GM23338 (cell line): ENCODE measurements at regions not wholly inside any gene's neighbourhood (a gene's known extent, or its start where the extent isn't known, plus 50 kb on each side); places are given as distances from the start of the nearest gene placed in this dataset.

Experiments used
- ATAC-seq: fragments of 200-7000 bp; cut with Tn5 transposase; 3 replicates; pipeline ENCODE4 v1.9.1; 2020
- DNase-seq: peaks from one replicate; pipeline ENCODE4 v3.0.0-alpha.2; 2015; ENCODE audit warnings: low spot score
- H2AFZ ChIP-seq: fragments of 200-600 bp; sonication (generic); 2 replicates; pipeline ENCODE4 v1.8.0; 2016; ENCODE audit warnings: antibody characterized with exemption, mild to moderate bottlenecking, moderate library complexity
- H3F3A ChIP-seq: fragments of 200-600 bp; sonication (generic); replicated peaks from 2 replicates; pipeline ENCODE4 v1.8.0; 2017; ENCODE audit warnings: antibody characterized with exemption, mixed run types, low read depth
- H3K27ac ChIP-seq: fragments of 200-600 bp; sonication (generic); 2 replicates; pipeline ENCODE4 v1.6.1; 2016; ENCODE audit warnings: low read depth
- H3K27me3 ChIP-seq: fragments of 200-600 bp; sonication (generic); 2 replicates; pipeline ENCODE4 v1.8.0; 2016; ENCODE audit warnings: mild to moderate bottlenecking, mixed run types, moderate library complexity; ENCODE audit not compliant: insufficient read depth
- H3K36me3 ChIP-seq: fragments of 200-600 bp; sonication (generic); 2 replicates; pipeline ENCODE4 v1.8.0; 2016; ENCODE audit warnings: mild to moderate bottlenecking; ENCODE audit not compliant: insufficient read depth
- H3K4me1 ChIP-seq: fragments of 200-600 bp; sonication (generic); 2 replicates; pipeline ENCODE4 v1.8.0; 2016; ENCODE audit warnings: mild to moderate bottlenecking, moderate library complexity; ENCODE audit not compliant: insufficient read depth
- H3K4me2 ChIP-seq: fragments of 200-600 bp; sonication (generic); 2 replicates; pipeline ENCODE4 v1.7.1; 2017; ENCODE audit warnings: mixed run types
- H3K4me3 ChIP-seq: fragments of 200-600 bp; sonication (generic); 2 replicates; pipeline ENCODE4 v1.6.1; 2016; ENCODE audit warnings: mixed run types
- H3K79me2 ChIP-seq: fragments of 200-600 bp; sonication (generic); replicated peaks from 2 replicates; pipeline ENCODE4 v1.8.0; 2017; ENCODE audit warnings: mild to moderate bottlenecking; ENCODE audit not compliant: insufficient read depth
- H3K9me2 ChIP-seq: fragments of 200-600 bp; sonication (generic); 2 replicates; pipeline ENCODE4 v1.8.0; 2017; ENCODE audit not compliant: insufficient read depth
- H4K20me1 ChIP-seq: fragments of 200-600 bp; sonication (generic); replicated peaks from 2 replicates; pipeline ENCODE4 v1.8.0; 2017; ENCODE audit warnings: mild to moderate bottlenecking; ENCODE audit not compliant: insufficient read depth
- H3K27ac Mint-ChIP-seq: 2 replicates; pipeline ENCODE4 v1.8.0; 2020; ENCODE audit warnings: inconsistent platforms, mild to moderate bottlenecking, moderate library complexity, mixed read lengths
- H3K27me3 Mint-ChIP-seq: 3 replicates; pipeline ENCODE4 v1.8.0; 2022; ENCODE audit warnings: low read depth, mild to moderate bottlenecking, moderate library complexity, mixed read lengths, inconsistent platforms; ENCODE audit not compliant: insufficient read depth, poor library complexity
- H3K36me3 Mint-ChIP-seq: 3 replicates; pipeline ENCODE4 v1.8.0; 2021; ENCODE audit warnings: low read depth, mild to moderate bottlenecking, inconsistent platforms, moderate library complexity, mixed read lengths
- H3K4me1 Mint-ChIP-seq: 3 replicates; pipeline ENCODE4 v1.8.0; 2020; ENCODE audit warnings: mild to moderate bottlenecking, inconsistent platforms, mixed read lengths
- H3K4me3 Mint-ChIP-seq: 3 replicates; pipeline ENCODE4 v1.8.0; 2021; ENCODE audit warnings: moderate library complexity, mild to moderate bottlenecking, inconsistent platforms, mixed read lengths
- H3K9me3 Mint-ChIP-seq: 3 replicates; pipeline ENCODE4 v1.8.0; 2020; ENCODE audit warnings: moderate library complexity, mild to moderate bottlenecking, inconsistent platforms, mixed read lengths
- CREB1 ChIP-seq: fragments of 250-450 bp; sonication (Bioruptor Pico); IDR thresholded peaks from 2 replicates; pipeline ENCODE4 v1.5.0; 2020; ENCODE audit warnings: low read depth, mild to moderate bottlenecking, moderate library complexity
- EZH2 ChIP-seq: fragments of 200-600 bp; sonication (generic); IDR thresholded peaks from one replicate; pipeline ENCODE4 v1.8.0; 2017; ENCODE audit warnings: antibody characterized with exemption, mild to moderate bottlenecking, low read depth; ENCODE audit not compliant: unreplicated experiment
- EZH2phosphoT487 ChIP-seq: fragments of 200-600 bp; sonication (generic); IDR thresholded peaks from one replicate; pipeline ENCODE4 v1.8.1; 2018; ENCODE audit warnings: antibody characterized with exemption; ENCODE audit not compliant: unreplicated experiment
- NANOG ChIP-seq: IDR thresholded peaks from 2 replicates; pipeline ENCODE4 v1.6.1; 2016; ENCODE audit warnings: antibody characterized with exemption, borderline replicate concordance
- POLR2AphosphoS5 ChIP-seq: IDR thresholded peaks from 2 replicates; pipeline ENCODE4 v1.6.1; 2016; ENCODE audit warnings: antibody characterized with exemption, low read depth
- STAT1 ChIP-seq: IDR thresholded peaks from one replicate; pipeline ENCODE4 v1.6.1; 2016; ENCODE audit warnings: antibody characterized with exemption; ENCODE audit not compliant: unreplicated experiment
- ZNF114 ChIP-seq: fragments of 250-450 bp; sonication (Bioruptor Pico); IDR thresholded peaks from 2 replicates; pipeline ENCODE4 v1.5.0; 2020; ENCODE audit warnings: mild to moderate bottlenecking, moderate library complexity
- ZNF331 ChIP-seq: fragments of 250-450 bp; sonication (Bioruptor Pico); IDR thresholded peaks from 2 replicates; pipeline ENCODE4 v1.5.0; 2020; ENCODE audit warnings: low read depth, mild to moderate bottlenecking, moderate library complexity
- TF ChIP-seq, protein P1 (sequence below): IDR thresholded peaks from one replicate; pipeline ENCODE4 v1.6.1; 2018; ENCODE audit warnings: antibody characterized with exemption; ENCODE audit not compliant: unreplicated experiment
- TF ChIP-seq, protein P2 (sequence below): IDR thresholded peaks from 2 replicates; pipeline ENCODE4 v1.6.1; 2016; ENCODE audit warnings: antibody characterized with exemption
- TF ChIP-seq, protein P3 (sequence below): fragments of 250-450 bp; sonication (Bioruptor Pico); IDR thresholded peaks from 2 replicates; pipeline ENCODE4 v1.5.0; 2020; ENCODE audit warnings: mild to moderate bottlenecking, moderate library complexity
- TF ChIP-seq, protein P4 (sequence below), 2 experiments: fragments of 200-600 bp in 1 of 2; sonication (generic) in 1 of 2; conservative IDR thresholded peaks; 2 replicates each; pipeline versions ENCODE4 v1.5.1 to v1.6.1; 2016 to 2017; ENCODE audit warnings: antibody characterized with exemption in 2 of 2, low read depth in 2 of 2, mild to moderate bottlenecking in 2 of 2, moderate library complexity in 1 of 2

DNA sequence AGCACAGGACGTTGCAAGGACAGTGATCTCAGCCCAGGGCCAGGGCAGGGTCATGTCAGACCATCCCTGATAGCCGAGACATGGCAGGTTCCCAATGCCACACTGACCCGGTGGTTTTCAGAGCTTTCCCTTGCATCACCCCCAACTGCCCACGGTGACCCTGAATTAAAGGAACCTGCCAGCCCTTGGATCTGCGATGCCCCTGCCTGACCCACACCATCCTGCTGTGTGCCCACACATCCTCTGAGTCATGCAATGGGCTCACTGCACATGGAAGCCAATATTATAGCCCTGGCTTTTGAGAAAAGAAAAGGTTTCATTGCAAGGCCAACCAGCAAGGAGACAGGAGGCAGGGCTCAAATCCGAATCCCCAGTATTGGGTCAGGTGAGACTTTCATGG lies 132.6 kb upstream of the CST7 start:
- H3K9me3 Mint-ChIP-seq, result peaks cover 4% of the 10 kb centered on the region; the same call in 2 of the 3 replicates
- Histone ChIP-seq H3K27ac (no peak overlapping the region), H3K79me2 (no peaks in the 10 kb centered on the region), H4K20me1 (no peaks in the 10 kb centered on the region), H3K36me3 (no peaks in the 10 kb centered on the region), H3K27me3 (no peaks in the 10 kb centered on the region), H3K4me1 (no peaks in the 10 kb centered on the region), H3F3A (no peaks in the 10 kb centered on the region), H3K4me3 (no peak overlapping the region), H3K9me2 (no peaks in the 10 kb centered on the region), H2AFZ (no peak overlapping the region), H3K4me2 (no peak overlapping the region)
- peaks cover 20% of the 10 kb centered on the region for H3K27me3 Mint-ChIP-seq
- H3K4me3 Mint-ChIP-seq, result no peak overlapping the region
- H3K4me1 Mint-ChIP-seq, result no peaks in the 10 kb centered on the region
- H3K36me3 Mint-ChIP-seq, result no peaks in the 10 kb centered on the region
- DNase-seq (no peak), ATAC-seq (no peak)
- H3K27ac Mint-ChIP-seq, result no peak overlapping the region
- TF ChIP-seq ZNF331 (CRISPR knock-in tag), result no peak
- no peak for TF ChIP-seq NANOG
- TF ChIP-seq ZNF114 (CRISPR knock-in tag), result no peak
- TF ChIP-seq, protein P1, sequence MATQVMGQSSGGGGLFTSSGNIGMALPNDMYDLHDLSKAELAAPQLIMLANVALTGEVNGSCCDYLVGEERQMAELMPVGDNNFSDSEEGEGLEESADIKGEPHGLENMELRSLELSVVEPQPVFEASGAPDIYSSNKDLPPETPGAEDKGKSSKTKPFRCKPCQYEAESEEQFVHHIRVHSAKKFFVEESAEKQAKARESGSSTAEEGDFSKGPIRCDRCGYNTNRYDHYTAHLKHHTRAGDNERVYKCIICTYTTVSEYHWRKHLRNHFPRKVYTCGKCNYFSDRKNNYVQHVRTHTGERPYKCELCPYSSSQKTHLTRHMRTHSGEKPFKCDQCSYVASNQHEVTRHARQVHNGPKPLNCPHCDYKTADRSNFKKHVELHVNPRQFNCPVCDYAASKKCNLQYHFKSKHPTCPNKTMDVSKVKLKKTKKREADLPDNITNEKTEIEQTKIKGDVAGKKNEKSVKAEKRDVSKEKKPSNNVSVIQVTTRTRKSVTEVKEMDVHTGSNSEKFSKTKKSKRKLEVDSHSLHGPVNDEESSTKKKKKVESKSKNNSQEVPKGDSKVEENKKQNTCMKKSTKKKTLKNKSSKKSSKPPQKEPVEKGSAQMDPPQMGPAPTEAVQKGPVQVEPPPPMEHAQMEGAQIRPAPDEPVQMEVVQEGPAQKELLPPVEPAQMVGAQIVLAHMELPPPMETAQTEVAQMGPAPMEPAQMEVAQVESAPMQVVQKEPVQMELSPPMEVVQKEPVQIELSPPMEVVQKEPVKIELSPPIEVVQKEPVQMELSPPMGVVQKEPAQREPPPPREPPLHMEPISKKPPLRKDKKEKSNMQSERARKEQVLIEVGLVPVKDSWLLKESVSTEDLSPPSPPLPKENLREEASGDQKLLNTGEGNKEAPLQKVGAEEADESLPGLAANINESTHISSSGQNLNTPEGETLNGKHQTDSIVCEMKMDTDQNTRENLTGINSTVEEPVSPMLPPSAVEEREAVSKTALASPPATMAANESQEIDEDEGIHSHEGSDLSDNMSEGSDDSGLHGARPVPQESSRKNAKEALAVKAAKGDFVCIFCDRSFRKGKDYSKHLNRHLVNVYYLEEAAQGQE, result no peak
- TF ChIP-seq, protein P2, sequence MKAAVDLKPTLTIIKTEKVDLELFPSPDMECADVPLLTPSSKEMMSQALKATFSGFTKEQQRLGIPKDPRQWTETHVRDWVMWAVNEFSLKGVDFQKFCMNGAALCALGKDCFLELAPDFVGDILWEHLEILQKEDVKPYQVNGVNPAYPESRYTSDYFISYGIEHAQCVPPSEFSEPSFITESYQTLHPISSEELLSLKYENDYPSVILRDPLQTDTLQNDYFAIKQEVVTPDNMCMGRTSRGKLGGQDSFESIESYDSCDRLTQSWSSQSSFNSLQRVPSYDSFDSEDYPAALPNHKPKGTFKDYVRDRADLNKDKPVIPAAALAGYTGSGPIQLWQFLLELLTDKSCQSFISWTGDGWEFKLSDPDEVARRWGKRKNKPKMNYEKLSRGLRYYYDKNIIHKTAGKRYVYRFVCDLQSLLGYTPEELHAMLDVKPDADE, result no peak
- no peak for TF ChIP-seq EZH2
- TF ChIP-seq STAT1, result no peak
- TF ChIP-seq, protein P3, sequence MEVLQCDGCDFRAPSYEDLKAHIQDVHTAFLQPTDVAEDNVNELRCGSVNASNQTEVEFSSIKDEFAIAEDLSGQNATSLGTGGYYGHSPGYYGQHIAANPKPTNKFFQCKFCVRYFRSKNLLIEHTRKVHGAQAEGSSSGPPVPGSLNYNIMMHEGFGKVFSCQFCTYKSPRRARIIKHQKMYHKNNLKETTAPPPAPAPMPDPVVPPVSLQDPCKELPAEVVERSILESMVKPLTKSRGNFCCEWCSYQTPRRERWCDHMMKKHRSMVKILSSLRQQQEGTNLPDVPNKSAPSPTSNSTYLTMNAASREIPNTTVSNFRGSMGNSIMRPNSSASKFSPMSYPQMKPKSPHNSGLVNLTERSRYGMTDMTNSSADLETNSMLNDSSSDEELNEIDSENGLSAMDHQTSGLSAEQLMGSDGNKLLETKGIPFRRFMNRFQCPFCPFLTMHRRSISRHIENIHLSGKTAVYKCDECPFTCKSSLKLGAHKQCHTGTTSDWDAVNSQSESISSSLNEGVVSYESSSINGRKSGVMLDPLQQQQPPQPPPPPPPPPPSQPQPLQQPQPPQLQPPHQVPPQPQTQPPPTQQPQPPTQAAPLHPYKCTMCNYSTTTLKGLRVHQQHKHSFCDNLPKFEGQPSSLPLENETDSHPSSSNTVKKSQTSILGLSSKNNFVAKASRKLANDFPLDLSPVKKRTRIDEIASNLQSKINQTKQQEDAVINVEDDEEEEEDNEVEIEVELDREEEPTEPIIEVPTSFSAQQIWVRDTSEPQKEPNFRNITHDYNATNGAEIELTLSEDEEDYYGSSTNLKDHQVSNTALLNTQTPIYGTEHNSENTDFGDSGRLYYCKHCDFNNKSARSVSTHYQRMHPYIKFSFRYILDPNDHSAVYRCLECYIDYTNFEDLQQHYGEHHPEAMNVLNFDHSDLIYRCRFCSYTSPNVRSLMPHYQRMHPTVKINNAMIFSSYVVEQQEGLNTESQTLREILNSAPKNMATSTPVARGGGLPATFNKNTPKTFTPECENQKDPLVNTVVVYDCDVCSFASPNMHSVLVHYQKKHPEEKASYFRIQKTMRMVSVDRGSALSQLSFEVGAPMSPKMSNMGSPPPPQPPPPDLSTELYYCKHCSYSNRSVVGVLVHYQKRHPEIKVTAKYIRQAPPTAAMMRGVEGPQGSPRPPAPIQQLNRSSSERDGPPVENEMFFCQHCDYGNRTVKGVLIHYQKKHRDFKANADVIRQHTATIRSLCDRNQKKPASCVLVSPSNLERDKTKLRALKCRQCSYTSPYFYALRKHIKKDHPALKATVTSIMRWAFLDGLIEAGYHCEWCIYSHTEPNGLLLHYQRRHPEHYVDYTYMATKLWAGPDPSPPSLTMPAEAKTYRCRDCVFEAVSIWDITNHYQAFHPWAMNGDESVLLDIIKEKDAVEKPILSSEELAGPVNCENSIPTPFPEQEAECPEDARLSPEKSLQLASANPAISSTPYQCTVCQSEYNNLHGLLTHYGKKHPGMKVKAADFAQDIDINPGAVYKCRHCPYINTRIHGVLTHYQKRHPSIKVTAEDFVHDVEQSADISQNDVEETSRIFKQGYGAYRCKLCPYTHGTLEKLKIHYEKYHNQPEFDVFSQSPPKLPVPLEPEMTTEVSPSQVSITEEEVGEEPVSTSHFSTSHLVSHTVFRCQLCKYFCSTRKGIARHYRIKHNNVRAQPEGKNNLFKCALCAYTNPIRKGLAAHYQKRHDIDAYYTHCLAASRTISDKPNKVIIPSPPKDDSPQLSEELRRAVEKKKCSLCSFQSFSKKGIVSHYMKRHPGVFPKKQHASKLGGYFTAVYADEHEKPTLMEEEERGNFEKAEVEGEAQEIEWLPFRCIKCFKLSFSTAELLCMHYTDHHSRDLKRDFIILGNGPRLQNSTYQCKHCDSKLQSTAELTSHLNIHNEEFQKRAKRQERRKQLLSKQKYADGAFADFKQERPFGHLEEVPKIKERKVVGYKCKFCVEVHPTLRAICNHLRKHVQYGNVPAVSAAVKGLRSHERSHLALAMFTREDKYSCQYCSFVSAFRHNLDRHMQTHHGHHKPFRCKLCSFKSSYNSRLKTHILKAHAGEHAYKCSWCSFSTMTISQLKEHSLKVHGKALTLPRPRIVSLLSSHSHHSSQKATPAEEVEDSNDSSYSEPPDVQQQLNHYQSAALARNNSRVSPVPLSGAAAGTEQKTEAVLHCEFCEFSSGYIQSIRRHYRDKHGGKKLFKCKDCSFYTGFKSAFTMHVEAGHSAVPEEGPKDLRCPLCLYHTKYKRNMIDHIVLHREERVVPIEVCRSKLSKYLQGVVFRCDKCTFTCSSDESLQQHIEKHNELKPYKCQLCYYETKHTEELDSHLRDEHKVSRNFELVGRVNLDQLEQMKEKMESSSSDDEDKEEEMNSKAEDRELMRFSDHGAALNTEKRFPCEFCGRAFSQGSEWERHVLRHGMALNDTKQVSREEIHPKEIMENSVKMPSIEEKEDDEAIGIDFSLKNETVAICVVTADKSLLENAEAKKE (CRISPR knock-in tag), result no peak
- TF ChIP-seq CREB1 (CRISPR knock-in tag), result no peak
- TF ChIP-seq POLR2AphosphoS5, result no peak
- TF ChIP-seq EZH2phosphoT487, result no peak
- TF ChIP-seq, protein P4, sequence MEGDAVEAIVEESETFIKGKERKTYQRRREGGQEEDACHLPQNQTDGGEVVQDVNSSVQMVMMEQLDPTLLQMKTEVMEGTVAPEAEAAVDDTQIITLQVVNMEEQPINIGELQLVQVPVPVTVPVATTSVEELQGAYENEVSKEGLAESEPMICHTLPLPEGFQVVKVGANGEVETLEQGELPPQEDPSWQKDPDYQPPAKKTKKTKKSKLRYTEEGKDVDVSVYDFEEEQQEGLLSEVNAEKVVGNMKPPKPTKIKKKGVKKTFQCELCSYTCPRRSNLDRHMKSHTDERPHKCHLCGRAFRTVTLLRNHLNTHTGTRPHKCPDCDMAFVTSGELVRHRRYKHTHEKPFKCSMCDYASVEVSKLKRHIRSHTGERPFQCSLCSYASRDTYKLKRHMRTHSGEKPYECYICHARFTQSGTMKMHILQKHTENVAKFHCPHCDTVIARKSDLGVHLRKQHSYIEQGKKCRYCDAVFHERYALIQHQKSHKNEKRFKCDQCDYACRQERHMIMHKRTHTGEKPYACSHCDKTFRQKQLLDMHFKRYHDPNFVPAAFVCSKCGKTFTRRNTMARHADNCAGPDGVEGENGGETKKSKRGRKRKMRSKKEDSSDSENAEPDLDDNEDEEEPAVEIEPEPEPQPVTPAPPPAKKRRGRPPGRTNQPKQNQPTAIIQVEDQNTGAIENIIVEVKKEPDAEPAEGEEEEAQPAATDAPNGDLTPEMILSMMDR (conservative IDR thresholded peaks at IDR 0.05; ENCODE audit: low read depth in 2 of 2), result no peak
